GM12878 (cell line): ENCODE measurements at regions not wholly inside any gene's neighbourhood (a gene's known extent, or its start where the extent isn't known, plus 50 kb on each side); places are given as distances from the start of the nearest gene placed in this dataset.

Experiments used
- ATAC-seq: fragments of 200-7000 bp; cut with Tn5 transposase; 3 replicates; pipeline ENCODE4 v1.9.1; 2020; ENCODE audit warnings: mild to moderate bottlenecking, moderate library complexity
- BruUV-seq: library from RNA; stranded (reverse); fragments of 400-500 nt; replicated peaks from 2 replicates; lab custom pipeline; 2021; lab: Mats Ljungman, UMichigan
- CTCF ChIA-PET: fragments of 300-600 bp; sonication (Branson Sonifier 250); formaldehyde crosslinking; extraction: SDS; loops from one replicate; lab custom pipeline; 2021; ENCODE audit warnings: inconsistent platforms; lab: Yijun Ruan, JAX
- POLR2A ChIA-PET: fragments of 350-600 bp; formaldehyde crosslinking; extraction: SDS; loops from one replicate; lab custom pipeline; 2021; ENCODE audit warnings: inconsistent platforms; lab: Charles Lee
- RAD21 ChIA-PET: fragments of 300-600 bp; sonication (Branson Sonifier 250); formaldehyde crosslinking; loops from one replicate; lab custom pipeline; 2023; ENCODE audit warnings: antibody characterized with exemption; ENCODE audit not compliant: unreplicated experiment; lab: Charles Lee
- SMC1A ChIA-PET: fragments of 300-600 bp; sonication (Branson Sonifier 250); formaldehyde crosslinking; loops from one replicate; lab custom pipeline; 2023; ENCODE audit not compliant: unreplicated experiment, uncharacterized antibody; lab: Charles Lee
- DNase-seq: peaks from one replicate; pipeline ENCODE4 v3.0.0-alpha.2; 2011; ENCODE audit warnings: low read depth, low spot score
- FAIRE-seq: peaks from 3 replicates; lab custom pipeline; 2011; peaks lifted over from hg19 to GRCh38; lab: Jason Lieb, UNC
- H2AFZ ChIP-seq: 2 replicates; pipeline ENCODE4 v1.6.0; 2011; ENCODE audit warnings: low read depth, low read length, control low read depth; ENCODE audit not compliant: control insufficient read depth
- H3K27ac ChIP-seq: 2 replicates; pipeline ENCODE4 v1.5.1; 2011; ENCODE audit warnings: control low read depth; ENCODE audit not compliant: control insufficient read depth, insufficient read depth
- H3K27me3 ChIP-seq, 2 experiments: replicated peaks in 1 of 2; 2 replicates each; pipeline versions ENCODE4 v1.6.0 to v1.6.1; 2011; ENCODE audit warnings: low read length in 1 of 2; ENCODE audit not compliant: control insufficient read depth in 2 of 2, insufficient read depth in 2 of 2
- H3K36me3 ChIP-seq, 2 experiments: 2 replicates each; pipeline ENCODE4 v1.5.1; 2011; ENCODE audit warnings: low read length in 1 of 2; ENCODE audit not compliant: control insufficient read depth in 2 of 2, insufficient read depth in 2 of 2
- H3K4me1 ChIP-seq: 2 replicates; pipeline ENCODE4 v1.6.1; 2011; ENCODE audit warnings: mild to moderate bottlenecking, low read length, moderate library complexity, mixed read lengths; ENCODE audit not compliant: control insufficient read depth, insufficient read depth
- H3K4me2 ChIP-seq: 2 replicates; pipeline ENCODE4 v1.6.0; 2011; ENCODE audit warnings: control low read depth; ENCODE audit not compliant: control insufficient read depth, insufficient read depth
- H3K4me3 ChIP-seq: fragments of 200-600 bp; sonication (generic); 2 replicates; pipeline ENCODE4 v1.5.1; 2016
- H3K79me2 ChIP-seq: 2 replicates; pipeline ENCODE4 v1.6.0; 2011; ENCODE audit warnings: low read length; ENCODE audit not compliant: control insufficient read depth, insufficient read depth
- H3K9ac ChIP-seq: 2 replicates; pipeline ENCODE4 v1.8.0; 2011; ENCODE audit warnings: low read length, control low read depth, mixed read lengths; ENCODE audit not compliant: control insufficient read depth, insufficient read depth
- H3K9me3 ChIP-seq: replicated peaks from 3 replicates; pipeline ENCODE4 v1.5.1; 2011; ENCODE audit warnings: mild to moderate bottlenecking, low read length; ENCODE audit not compliant: control insufficient read depth, insufficient read depth
- H4K20me1 ChIP-seq: 2 replicates; pipeline ENCODE4 v1.6.0; 2011; ENCODE audit not compliant: control insufficient read depth, insufficient read depth
- FOXK2 ChIP-seq: fragments of 450-650 bp; IDR thresholded peaks from 2 replicates; pipeline ENCODE4 v1.6.1; 2017; ENCODE audit warnings: mild to moderate bottlenecking, moderate library complexity
- GATAD2B ChIP-seq: fragments of 450-650 bp; conservative IDR thresholded peaks from 2 replicates; pipeline ENCODE4 v1.6.1; 2017; ENCODE audit warnings: low read depth, mild to moderate bottlenecking, moderate library complexity
- HCFC1 ChIP-seq: fragments of 150-350 bp; IDR thresholded peaks from 2 replicates; pipeline ENCODE4 v1.6.1; 2014; ENCODE audit warnings: low read length
- MYC ChIP-seq: IDR thresholded peaks from 2 replicates; pipeline ENCODE4 v1.6.1; 2011; ENCODE audit warnings: mild to moderate bottlenecking, low read length, moderate library complexity, inconsistent platforms; ENCODE audit not compliant: insufficient read depth, insufficient replicate concordance, insufficient read length, severe bottlenecking
- NFXL1 ChIP-seq: fragments of 450-650 bp; IDR thresholded peaks from 2 replicates; pipeline ENCODE4 v1.6.1; 2017; ENCODE audit warnings: antibody characterized with exemption, mild to moderate bottlenecking, borderline replicate concordance
- RELA ChIP-seq: fragments of 450-650 bp; IDR thresholded peaks from 2 replicates; pipeline ENCODE4 v1.8.0; 2014; ENCODE audit warnings: borderline replicate concordance; ENCODE audit not compliant: partially characterized antibody
- RUNX3 ChIP-seq: IDR thresholded peaks from 2 replicates; pipeline ENCODE4 v1.6.1; 2012; ENCODE audit warnings: low read length, inconsistent platforms
- WRNIP1 ChIP-seq: IDR thresholded peaks from 2 replicates; pipeline ENCODE4 v1.6.1; 2011; ENCODE audit warnings: low read depth, low read length, improper control_type of control experiment, borderline replicate concordance
- ZBTB40 ChIP-seq: fragments of 450-650 bp; IDR thresholded peaks from 2 replicates; pipeline ENCODE4 v1.6.1; 2016; ENCODE audit warnings: mild to moderate bottlenecking, moderate library complexity, borderline replicate concordance
- ZNF274 ChIP-seq: IDR thresholded peaks from one replicate; pipeline ENCODE4 v1.8.0; 2011; ENCODE audit not compliant: insufficient read length, insufficient read depth
- WGBS: methylation state at CpG from one replicate; pipeline ENCODE4 v1.1.6; 2016; ENCODE audit warnings: low lambda C conversion rate; ENCODE audit not compliant: insufficient replicate concordance, insufficient coverage; ENCODE audit errors: missing lambda C conversion rate; 5-methylcytosine and 5-hydroxymethylcytosine counted together
- in situ Hi-C: fragments of 300-500 bp; cut with MboI; formaldehyde crosslinking; loops from 9 replicates; pipeline ENCODE4 v1.14.3; 2018; ENCODE audit warnings: mixed read lengths
- intact Hi-C: fragments of 100-400 bp; cut with micrococcal nuclease; formaldehyde crosslinking; loops from one replicate; pipeline ENCODE4 v1.14.2; 2022; ENCODE audit not compliant: unreplicated experiment
- TF ChIP-seq, protein P1 (sequence below), 3 experiments: IDR thresholded peaks in 2 of 3; conservative IDR thresholded peaks in 1 of 3; 2 replicates each; pipeline ENCODE4 v1.5.1; 2011; ENCODE audit warnings: low read depth in 3 of 3, low read length in 3 of 3, mild to moderate bottlenecking in 3 of 3, control low read depth in 2 of 3, moderate library complexity in 2 of 3, inconsistent platforms in 1 of 3, mixed read lengths in 1 of 3; ENCODE audit not compliant: control insufficient read depth in 2 of 3, insufficient read depth in 1 of 3; ENCODE audit errors: extremely low read depth in 1 of 3
- TF ChIP-seq, protein P2 (sequence below): fragments of 150-350 bp; IDR thresholded peaks from 2 replicates; pipeline ENCODE4 v1.6.1; 2016; ENCODE audit warnings: low read depth, low read length
- TF ChIP-seq, protein P3 (sequence below): IDR thresholded peaks from 2 replicates; pipeline ENCODE4 v1.6.1; 2011; ENCODE audit warnings: borderline replicate concordance, low read depth, mild to moderate bottlenecking, moderate library complexity, mixed read lengths, low read length; ENCODE audit not compliant: insufficient read depth; ENCODE audit errors: extremely low read length

DNA sequence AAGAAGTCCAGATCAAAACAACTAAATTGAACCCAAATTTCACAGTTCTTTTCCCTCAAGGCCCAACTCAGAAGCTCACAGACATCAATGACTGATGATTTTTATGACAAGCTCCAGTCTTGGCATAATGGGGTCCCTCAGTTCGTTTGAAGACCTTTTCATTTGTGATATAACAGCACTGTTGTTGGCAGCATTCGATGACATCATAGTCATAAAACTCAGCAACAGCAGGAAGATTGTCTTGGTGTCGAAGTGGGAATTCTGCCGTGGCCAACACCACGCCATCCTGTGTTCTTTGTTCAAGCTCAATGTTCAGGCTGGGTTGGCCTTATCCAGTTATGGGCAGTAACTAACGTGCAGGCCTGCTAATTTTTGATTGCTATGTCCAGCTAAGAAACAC lies 261.7 kb downstream of the C7orf25 start (continued):
- TF ChIP-seq, protein P1, sequence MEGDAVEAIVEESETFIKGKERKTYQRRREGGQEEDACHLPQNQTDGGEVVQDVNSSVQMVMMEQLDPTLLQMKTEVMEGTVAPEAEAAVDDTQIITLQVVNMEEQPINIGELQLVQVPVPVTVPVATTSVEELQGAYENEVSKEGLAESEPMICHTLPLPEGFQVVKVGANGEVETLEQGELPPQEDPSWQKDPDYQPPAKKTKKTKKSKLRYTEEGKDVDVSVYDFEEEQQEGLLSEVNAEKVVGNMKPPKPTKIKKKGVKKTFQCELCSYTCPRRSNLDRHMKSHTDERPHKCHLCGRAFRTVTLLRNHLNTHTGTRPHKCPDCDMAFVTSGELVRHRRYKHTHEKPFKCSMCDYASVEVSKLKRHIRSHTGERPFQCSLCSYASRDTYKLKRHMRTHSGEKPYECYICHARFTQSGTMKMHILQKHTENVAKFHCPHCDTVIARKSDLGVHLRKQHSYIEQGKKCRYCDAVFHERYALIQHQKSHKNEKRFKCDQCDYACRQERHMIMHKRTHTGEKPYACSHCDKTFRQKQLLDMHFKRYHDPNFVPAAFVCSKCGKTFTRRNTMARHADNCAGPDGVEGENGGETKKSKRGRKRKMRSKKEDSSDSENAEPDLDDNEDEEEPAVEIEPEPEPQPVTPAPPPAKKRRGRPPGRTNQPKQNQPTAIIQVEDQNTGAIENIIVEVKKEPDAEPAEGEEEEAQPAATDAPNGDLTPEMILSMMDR (IDR thresholded peaks at IDR 0.05 in 2 of 3, conservative IDR thresholded peaks at IDR 0.05 in 1 of 3; ENCODE audit: control insufficient read depth in 2 of 3, extremely low read depth in 1 of 3, insufficient read depth in 1 of 3, low read depth in 3 of 3, low read length in 3 of 3): no peak
- no peak for TF ChIP-seq MYC
- TF ChIP-seq GATAD2B: no peak

DNA sequence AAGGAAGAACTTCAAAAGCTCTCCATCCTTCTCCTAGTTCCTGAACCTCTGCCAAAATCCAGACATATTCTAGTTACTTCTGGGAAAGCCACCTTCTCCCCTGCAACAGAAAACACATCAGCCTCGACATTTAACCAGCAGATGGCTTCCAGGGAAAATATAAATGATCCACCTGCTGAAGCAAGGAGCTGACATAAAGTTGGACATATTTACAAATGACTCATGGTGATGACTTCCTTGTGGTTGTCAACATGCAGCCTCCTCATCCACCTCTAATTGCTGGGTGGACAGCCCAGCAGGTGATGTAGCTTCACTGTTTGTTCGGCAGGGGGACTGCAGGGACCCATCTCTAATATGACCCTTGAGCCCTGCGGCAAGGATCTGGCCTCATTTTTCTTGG lies 266.0 kb downstream of the C7orf25 start:
- Histone ChIP-seq H3K36me3 (no peaks in the 10 kb centered on the region), H3K27me3 (no peaks in the 10 kb centered on the region), H3K27ac (no peak overlapping the region), H4K20me1 (no peaks in the 10 kb centered on the region), H3K9ac (no peak overlapping the region), H3K79me2 (no peaks in the 10 kb centered on the region), H3K4me2 (no peak overlapping the region), H2AFZ (no peak overlapping the region), H3K4me3 (no peak overlapping the region), H3K9me3 (no peaks in the 10 kb centered on the region), H3K4me1 (no peaks in the 10 kb centered on the region)
- RAD21 ChIA-PET: no interaction called here
- no peak for ATAC-seq
- FAIRE-seq: no peak
- WGBS: 35% methylated on average over 3 of the region's 3 CpGs
- in situ Hi-C loops: no loop called here
- SMC1A ChIA-PET: interaction anchor here (1.0 kb wide), 1 partner anchor 16 kb away, joined by 3 read pairs; no protein-coding TSS in a partner anchor
- intact Hi-C loops: no loop called here
- CTCF ChIA-PET: no interaction called here
- BruUV-seq: no TSS peak
- POLR2A ChIA-PET: no interaction called here
- DNase-seq: no peak
- TF ChIP-seq HCFC1 (no peak), NFXL1 (no peak), FOXK2 (no peak), ZBTB40 (no peak), RUNX3 (no peak), ZNF274 (no peak), RELA (no peak), WRNIP1 (no peak)
- TF ChIP-seq, protein P2, sequence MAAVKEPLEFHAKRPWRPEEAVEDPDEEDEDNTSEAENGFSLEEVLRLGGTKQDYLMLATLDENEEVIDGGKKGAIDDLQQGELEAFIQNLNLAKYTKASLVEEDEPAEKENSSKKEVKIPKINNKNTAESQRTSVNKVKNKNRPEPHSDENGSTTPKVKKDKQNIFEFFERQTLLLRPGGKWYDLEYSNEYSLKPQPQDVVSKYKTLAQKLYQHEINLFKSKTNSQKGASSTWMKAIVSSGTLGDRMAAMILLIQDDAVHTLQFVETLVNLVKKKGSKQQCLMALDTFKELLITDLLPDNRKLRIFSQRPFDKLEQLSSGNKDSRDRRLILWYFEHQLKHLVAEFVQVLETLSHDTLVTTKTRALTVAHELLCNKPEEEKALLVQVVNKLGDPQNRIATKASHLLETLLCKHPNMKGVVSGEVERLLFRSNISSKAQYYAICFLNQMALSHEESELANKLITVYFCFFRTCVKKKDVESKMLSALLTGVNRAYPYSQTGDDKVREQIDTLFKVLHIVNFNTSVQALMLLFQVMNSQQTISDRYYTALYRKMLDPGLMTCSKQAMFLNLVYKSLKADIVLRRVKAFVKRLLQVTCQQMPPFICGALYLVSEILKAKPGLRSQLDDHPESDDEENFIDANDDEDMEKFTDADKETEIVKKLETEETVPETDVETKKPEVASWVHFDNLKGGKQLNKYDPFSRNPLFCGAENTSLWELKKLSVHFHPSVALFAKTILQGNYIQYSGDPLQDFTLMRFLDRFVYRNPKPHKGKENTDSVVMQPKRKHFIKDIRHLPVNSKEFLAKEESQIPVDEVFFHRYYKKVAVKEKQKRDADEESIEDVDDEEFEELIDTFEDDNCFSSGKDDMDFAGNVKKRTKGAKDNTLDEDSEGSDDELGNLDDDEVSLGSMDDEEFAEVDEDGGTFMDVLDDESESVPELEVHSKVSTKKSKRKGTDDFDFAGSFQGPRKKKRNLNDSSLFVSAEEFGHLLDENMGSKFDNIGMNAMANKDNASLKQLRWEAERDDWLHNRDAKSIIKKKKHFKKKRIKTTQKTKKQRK: no peak
- TF ChIP-seq, protein P3, sequence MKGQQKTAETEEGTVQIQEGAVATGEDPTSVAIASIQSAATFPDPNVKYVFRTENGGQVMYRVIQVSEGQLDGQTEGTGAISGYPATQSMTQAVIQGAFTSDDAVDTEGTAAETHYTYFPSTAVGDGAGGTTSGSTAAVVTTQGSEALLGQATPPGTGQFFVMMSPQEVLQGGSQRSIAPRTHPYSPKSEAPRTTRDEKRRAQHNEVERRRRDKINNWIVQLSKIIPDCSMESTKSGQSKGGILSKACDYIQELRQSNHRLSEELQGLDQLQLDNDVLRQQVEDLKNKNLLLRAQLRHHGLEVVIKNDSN: no peak
